ENCODE measurements at regions not wholly inside any gene's neighbourhood (a gene's known extent, or its start where the extent isn't known, plus 50 kb on each side); places are given as distances from the start of the nearest gene placed in this dataset.

- no peak for TF ChIP-seq REST (IDR thresholded peaks at IDR 0.05; ENCODE audit: insufficient read depth in 1 of 2, low read depth in 2 of 2, low read length in 1 of 2)
- TF ChIP-seq CTCF (IDR thresholded peaks at IDR 0.05) = no peak
These were observed 202.1 kb upstream of the KYNU start for GRCh38 chr2:142675398-142675797.
